CD14-positive monocyte (primary cell): ENCODE measurements at regions not wholly inside any gene's neighbourhood (a gene's known extent, or its start where the extent isn't known, plus 50 kb on each side); places are given as distances from the start of the nearest gene placed in this dataset.

Experiments used
- DNase-seq, 3 donors: peaks; one replicate each; pipeline ENCODE4 v3.0.0-alpha.2; 2011 to 2022
- H2AFZ ChIP-seq: 2 replicates; pipeline ENCODE4 v1.6.0; 2012; ENCODE audit warnings: mild to moderate bottlenecking, low read depth, low read length, inconsistent platforms; ENCODE audit not compliant: insufficient read depth, poor library complexity, severe bottlenecking
- H3K27ac ChIP-seq, 2 donors: 1 replicate in 1 of 2; 2 replicates in 1 of 2; pipeline ENCODE4 v1.5.1; 2012 to 2013; ENCODE audit warnings: low read length in 2 of 2, control low read depth in 1 of 2, inconsistent platforms in 1 of 2, low read depth in 1 of 2, mild to moderate bottlenecking in 1 of 2
- H3K27me3 ChIP-seq, 2 donors: one replicate each; pipeline versions ENCODE4 v1.6.0 to v1.6.1; 2011 to 2013; ENCODE audit warnings: low read length in 2 of 2; ENCODE audit not compliant: control insufficient read depth in 2 of 2, insufficient read depth in 2 of 2
- H3K36me3 ChIP-seq, 2 donors: replicated peaks in 1 of 2; 1 replicate in 1 of 2; 2 replicates in 1 of 2; pipeline versions ENCODE4 v1.5.1 to v1.6.1; 2012 to 2013; ENCODE audit warnings: low read length in 2 of 2, control low read depth in 1 of 2, inconsistent platforms in 1 of 2, mild to moderate bottlenecking in 1 of 2; ENCODE audit not compliant: insufficient read depth in 2 of 2, control insufficient read depth in 1 of 2
- H3K4me1 ChIP-seq, 2 donors: 1 replicate in 1 of 2; 2 replicates in 1 of 2; pipeline versions ENCODE4 v1.5.1 to v1.6.1; 2012 to 2013; ENCODE audit warnings: low read length in 2 of 2, control low read depth in 1 of 2, inconsistent platforms in 1 of 2, mild to moderate bottlenecking in 1 of 2, moderate library complexity in 1 of 2; ENCODE audit not compliant: insufficient read depth in 2 of 2, control insufficient read depth in 1 of 2
- H3K4me2 ChIP-seq: replicated peaks from 2 replicates; pipeline ENCODE3; 2012; ENCODE audit warnings: low read length, moderate library complexity, mild to moderate bottlenecking; ENCODE audit not compliant: poor library complexity, severe bottlenecking; ENCODE audit errors: extremely low read depth
- H3K4me3 ChIP-seq, 3 experiments: fragments of 200-600 bp in 1 of 3; sonication (generic) in 1 of 3; replicated peaks in 1 of 3; 1 replicate in 2 of 3; 2 replicates in 1 of 3; pipeline ENCODE4 v1.5.1; 2011 to 2013; ENCODE audit warnings: low read length in 3 of 3, mild to moderate bottlenecking in 3 of 3, control low read depth in 2 of 3, low read depth in 2 of 3, inconsistent platforms in 1 of 3, moderate library complexity in 1 of 3
- H3K79me2 ChIP-seq: 2 replicates; pipeline ENCODE4 v1.6.0; 2012; ENCODE audit warnings: mild to moderate bottlenecking, control low read depth, inconsistent platforms, low read length, moderate library complexity; ENCODE audit not compliant: insufficient read depth
- H3K9ac ChIP-seq: 2 replicates; pipeline ENCODE4 v1.6.0; 2017; ENCODE audit warnings: low read length, mild to moderate bottlenecking; ENCODE audit not compliant: insufficient read depth, poor library complexity, severe bottlenecking
- H3K9me3 ChIP-seq, 2 donors: replicated peaks in 1 of 2; 1 replicate in 1 of 2; 2 replicates in 1 of 2; pipeline versions ENCODE4 v1.5.1 to v1.6.1; 2012 to 2013; ENCODE audit warnings: low read length in 2 of 2, control low read depth in 1 of 2; ENCODE audit not compliant: control insufficient read depth in 1 of 2, insufficient read depth in 1 of 2
- H4K20me1 ChIP-seq: 2 replicates; pipeline ENCODE4 v1.6.0; 2012; ENCODE audit warnings: mild to moderate bottlenecking, low read length, control low read depth, moderate library complexity; ENCODE audit not compliant: insufficient read depth
- H3K27ac Mint-ChIP-seq, 7 donors: one replicate each; pipeline ENCODE4 v1.8.0; 2020; ENCODE audit warnings: mild to moderate bottlenecking in 7 of 7, mixed read lengths in 7 of 7, moderate library complexity in 6 of 7, inconsistent platforms in 2 of 7
- H3K27me3 Mint-ChIP-seq, 3 donors: one replicate each; pipeline ENCODE4 v1.8.0; 2021 to 2022; ENCODE audit warnings: low read depth in 3 of 3, mild to moderate bottlenecking in 3 of 3, mixed read lengths in 3 of 3, moderate library complexity in 3 of 3, inconsistent platforms in 1 of 3
- H3K36me3 Mint-ChIP-seq, 2 donors: one replicate each; pipeline ENCODE4 v1.8.0; 2020; ENCODE audit warnings: mixed read lengths in 2 of 2, inconsistent platforms in 1 of 2, mild to moderate bottlenecking in 1 of 2
- H3K4me1 Mint-ChIP-seq: one replicate; pipeline ENCODE4 v1.8.0; 2020; ENCODE audit warnings: mild to moderate bottlenecking, mixed read lengths
- H3K4me3 Mint-ChIP-seq, 2 donors: one replicate each; pipeline ENCODE4 v1.8.0; 2020; ENCODE audit warnings: mild to moderate bottlenecking in 2 of 2, mixed read lengths in 2 of 2, moderate library complexity in 1 of 2
- H3K9me3 Mint-ChIP-seq, 7 donors: one replicate each; pipeline ENCODE4 v1.8.0; 2020 to 2022; ENCODE audit warnings: mixed read lengths in 7 of 7, mild to moderate bottlenecking in 6 of 7, moderate library complexity in 6 of 7, inconsistent platforms in 2 of 7
- CTCF ChIP-seq: fragments of 200-600 bp; IDR thresholded peaks from one replicate; pipeline ENCODE4 v1.8.0; 2022; ENCODE audit warnings: antibody characterized with exemption, mild to moderate bottlenecking
- WGBS: methylation state at CpG from one replicate; pipeline ENCODE4 v1.1.5; 2013; ENCODE audit warnings: missing lambda C conversion rate; ENCODE audit not compliant: insufficient coverage; 5-methylcytosine and 5-hydroxymethylcytosine counted together
- intact Hi-C, 2 donors: fragments of 100-400 bp; cut with micrococcal nuclease; formaldehyde crosslinking; loops; one replicate each; pipeline versions ENCODE4 v1.15.0 to v1.15.1; 2023

DNA sequence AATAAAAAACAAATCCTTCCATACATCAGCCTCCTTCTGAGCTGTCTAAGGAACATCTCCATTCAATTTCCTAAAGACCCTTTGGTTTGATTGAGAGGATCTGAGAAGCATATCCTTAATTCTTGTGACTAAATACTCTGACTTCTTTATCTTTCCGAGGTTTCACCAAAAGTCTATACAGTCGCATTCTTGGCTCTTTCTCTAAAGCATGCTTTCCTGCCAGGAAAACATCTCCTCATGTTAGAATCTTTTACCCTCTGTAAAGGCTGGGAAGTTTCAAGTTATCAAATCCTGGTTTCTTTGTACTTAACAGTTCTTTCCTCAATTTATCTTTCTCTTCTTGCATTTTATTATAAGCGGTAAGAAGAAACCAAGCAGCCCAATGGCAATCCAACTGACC, 630.4 kb downstream of the PTPRC start:
- H3K36me3 ChIP-seq: no peaks in the 10 kb centered on the region
- Mint-ChIP-seq H3K9me3 (peaks cover 0 to 6% (median 1%) of the 10 kb centered on the region in 7 donors), H3K27me3 (peaks cover 0 to 2% (median 0%) of the 10 kb centered on the region in 3 donors), H3K36me3 (no peaks in the 10 kb centered on the region), H3K27ac (no peak overlapping the region), H3K4me1 (no peaks in the 10 kb centered on the region), H3K4me3 (no peak overlapping the region)
- H3K4me2 ChIP-seq: no peak overlapping the region
- 93% methylated on average over 3 of the region's 3 CpGs for WGBS
- no peaks in the 10 kb centered on the region for H3K27me3 ChIP-seq
- H3K4me3 ChIP-seq: no peak overlapping the region
- no peak overlapping the region for H3K9ac ChIP-seq
- DNase-seq: no peak
- no peak overlapping the region for H3K27ac ChIP-seq
- TF ChIP-seq CTCF: no peak
- no peaks in the 10 kb centered on the region for H3K4me1 ChIP-seq
- no peaks in the 10 kb centered on the region for H4K20me1 ChIP-seq
- intact Hi-C loops: no loop called here
- no peak overlapping the region for H2AFZ ChIP-seq
- H3K9me3 ChIP-seq: no peaks in the 10 kb centered on the region
- H3K79me2 ChIP-seq: no peaks in the 10 kb centered on the region

GRCh38 chr1:199272139-199272544, 633.3 kb downstream of the PTPRC start:
- no peak overlapping the region for H3K27ac ChIP-seq
- Mint-ChIP-seq H3K4me3 (no peak overlapping the region), H3K27ac (no peak overlapping the region), H3K36me3 (no peaks in the 10 kb centered on the region), H3K27me3 (peaks cover 0 to 2% (median 2%) of the 10 kb centered on the region in 3 donors), H3K4me1 (no peaks in the 10 kb centered on the region), H3K9me3 (peaks cover 0 to 14% (median 10%) of the 10 kb centered on the region in 7 donors)
- intact Hi-C loops: no loop called here
- no peaks in the 10 kb centered on the region for H3K79me2 ChIP-seq
- WGBS: no CpG with 5 or more reads among the region's 3 CpGs
- no peak overlapping the region for H2AFZ ChIP-seq
- H4K20me1 ChIP-seq: no peaks in the 10 kb centered on the region
- H3K9ac ChIP-seq: no peak overlapping the region
- no peaks in the 10 kb centered on the region for H3K36me3 ChIP-seq
- DNase-seq: no peak
- no peak overlapping the region for H3K4me2 ChIP-seq
- H3K4me1 ChIP-seq: no peaks in the 10 kb centered on the region
- peaks cover 0 to 7% of the 10 kb centered on the region in 2 donors for H3K9me3 ChIP-seq
- no peak for TF ChIP-seq CTCF
- H3K4me3 ChIP-seq: no peak overlapping the region
- H3K27me3 ChIP-seq: no peaks in the 10 kb centered on the region
